Prostate gland (tissue), 2 donors: ENCODE measurements at regions not wholly inside any gene's neighbourhood (a gene's known extent, or its start where the extent isn't known, plus 50 kb on each side); places are given as distances from the start of the nearest gene placed in this dataset.

Source experiments
- DNase-seq: peaks from one replicate; pipeline ENCODE4 v3.0.0-alpha.2; 2019; ENCODE audit warnings: low spot score
- H3K27ac ChIP-seq, 2 donors: fragments of 200-600 bp; sonication (generic); 2 replicates each; pipeline ENCODE4 v1.5.1; 2017 to 2019
- H3K27me3 ChIP-seq: fragments of 200-600 bp; sonication (generic); replicated peaks from 2 replicates; pipeline ENCODE4 v1.5.1; 2019; ENCODE audit not compliant: insufficient read depth
- H3K36me3 ChIP-seq, 2 donors: fragments of 200-600 bp; sonication (generic); 1 replicate in 1 of 2; 2 replicates in 1 of 2; pipeline versions ENCODE4 v1.5.1 to v1.8.1; 2017 to 2019
- H3K4me1 ChIP-seq: fragments of 200-600 bp; sonication (generic); replicated peaks from 2 replicates; pipeline ENCODE4 v1.5.1; 2019
- H3K4me3 ChIP-seq, 2 donors: fragments of 200-600 bp; sonication (generic); 2 replicates each; pipeline ENCODE4 v1.5.1; 2017 to 2019
- H3K9me3 ChIP-seq: fragments of 200-600 bp; sonication (generic); 2 replicates; pipeline ENCODE4 v1.5.1; 2017
- POLR2A ChIP-seq: fragments of 450-650 bp; IDR thresholded peaks from one replicate; pipeline ENCODE4 v1.6.1; 2016; ENCODE audit warnings: antibody characterized with exemption, mild to moderate bottlenecking
- POLR2AphosphoS5 ChIP-seq: sonication (generic); formaldehyde crosslinking; IDR thresholded peaks from one replicate; pipeline ENCODE4 v1.6.1; 2017; ENCODE audit warnings: antibody characterized with exemption
- WGBS: methylation state at CpG from one replicate; pipeline ENCODE4 v1.1.5; 2018; 5-methylcytosine and 5-hydroxymethylcytosine counted together
- intact Hi-C: fragments of 100-400 bp; cut with DNase I; formaldehyde crosslinking; loops from one replicate; pipeline ENCODE4 v1.14.2; 2022
- TF ChIP-seq, protein P1 (sequence below), 4 experiments: fragments of 200-600 bp in 2 of 4; fragments of 450-650 bp in 2 of 4; sonication (generic) in 2 of 4; IDR thresholded peaks; 1 replicate in 3 of 4; 2 replicates in 1 of 4; pipeline ENCODE4 v1.5.1; 2016 to 2019; ENCODE audit warnings: antibody characterized with exemption in 4 of 4, mild to moderate bottlenecking in 2 of 4, moderate library complexity in 2 of 4

- TF ChIP-seq, protein P1, sequence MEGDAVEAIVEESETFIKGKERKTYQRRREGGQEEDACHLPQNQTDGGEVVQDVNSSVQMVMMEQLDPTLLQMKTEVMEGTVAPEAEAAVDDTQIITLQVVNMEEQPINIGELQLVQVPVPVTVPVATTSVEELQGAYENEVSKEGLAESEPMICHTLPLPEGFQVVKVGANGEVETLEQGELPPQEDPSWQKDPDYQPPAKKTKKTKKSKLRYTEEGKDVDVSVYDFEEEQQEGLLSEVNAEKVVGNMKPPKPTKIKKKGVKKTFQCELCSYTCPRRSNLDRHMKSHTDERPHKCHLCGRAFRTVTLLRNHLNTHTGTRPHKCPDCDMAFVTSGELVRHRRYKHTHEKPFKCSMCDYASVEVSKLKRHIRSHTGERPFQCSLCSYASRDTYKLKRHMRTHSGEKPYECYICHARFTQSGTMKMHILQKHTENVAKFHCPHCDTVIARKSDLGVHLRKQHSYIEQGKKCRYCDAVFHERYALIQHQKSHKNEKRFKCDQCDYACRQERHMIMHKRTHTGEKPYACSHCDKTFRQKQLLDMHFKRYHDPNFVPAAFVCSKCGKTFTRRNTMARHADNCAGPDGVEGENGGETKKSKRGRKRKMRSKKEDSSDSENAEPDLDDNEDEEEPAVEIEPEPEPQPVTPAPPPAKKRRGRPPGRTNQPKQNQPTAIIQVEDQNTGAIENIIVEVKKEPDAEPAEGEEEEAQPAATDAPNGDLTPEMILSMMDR (IDR thresholded peaks at IDR 0.05): no peak
- TF ChIP-seq POLR2A: no peak
- TF ChIP-seq POLR2AphosphoS5: no peak
- H3K4me3 ChIP-seq: no peak overlapping the region
Observed at GRCh38 chr10:36636879-36637278, 488.5 kb upstream of the ANKRD30A start.

GRCh38 chr10:36636285-36636839, 489.0 kb upstream of the ANKRD30A start:
- Histone ChIP-seq H3K27me3 (no peaks in the 10 kb centered on the region), H3K9me3 (no peaks in the 10 kb centered on the region), H3K27ac (no peak overlapping the region), H3K4me1 (no peaks in the 10 kb centered on the region), H3K36me3 (no peaks in the 10 kb centered on the region), H3K4me3 (no peak overlapping the region)
- WGBS: 14% methylated on average over 1 of the region's 1 CpG
- DNase-seq: no peak
- intact Hi-C loops: no loop called here
- TF ChIP-seq POLR2A (no peak), POLR2AphosphoS5 (no peak)
- TF ChIP-seq, protein P1 (IDR thresholded peaks at IDR 0.05): no peak

More at GRCh38 chr10:36636879-36637278, 488.5 kb upstream of the ANKRD30A start:
- intact Hi-C loops: no loop called here
- Histone ChIP-seq H3K27me3 (no peaks in the 10 kb centered on the region), H3K9me3 (no peaks in the 10 kb centered on the region), H3K36me3 (no peaks in the 10 kb centered on the region), H3K27ac (no peak overlapping the region), H3K4me1 (no peaks in the 10 kb centered on the region)
- 73% methylated on average over 2 of the region's 2 CpGs for WGBS
- no peak for DNase-seq

DNA sequence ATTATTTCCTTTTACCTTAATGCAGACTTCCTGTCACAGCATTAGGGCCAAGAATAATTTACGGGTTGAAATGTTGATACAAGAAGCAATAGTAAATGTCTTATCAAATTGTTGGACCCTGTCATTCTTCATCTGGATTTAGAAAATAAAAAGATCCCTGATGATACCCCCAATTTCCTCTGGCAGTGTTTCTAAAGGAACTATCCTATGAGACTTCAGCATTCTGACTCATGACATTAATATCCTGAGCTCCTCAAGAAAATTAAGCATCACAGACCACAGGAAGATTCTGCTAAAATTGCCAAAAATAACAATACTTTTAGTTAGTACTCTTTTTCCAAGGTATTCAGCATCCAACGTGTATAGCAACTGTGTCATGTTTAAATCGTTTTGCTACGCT, 490.5 kb upstream of the ANKRD30A start:
- H3K4me3 ChIP-seq: no peak overlapping the region
- no peaks in the 10 kb centered on the region for H3K27me3 ChIP-seq
- 57% methylated on average over 4 of the region's 4 CpGs for WGBS
- no peaks in the 10 kb centered on the region for H3K4me1 ChIP-seq
- TF ChIP-seq POLR2AphosphoS5 (no peak), POLR2A (no peak)
- TF ChIP-seq, protein P1 (IDR thresholded peaks at IDR 0.05): no peak
- intact Hi-C loops: no loop called here
- DNase-seq: no peak
- no peaks in the 10 kb centered on the region for H3K9me3 ChIP-seq
- H3K36me3 ChIP-seq: no peaks in the 10 kb centered on the region
- no peak overlapping the region for H3K27ac ChIP-seq

GRCh38 chr10:36630267-36630666, 495.1 kb upstream of the ANKRD30A start:
- DNase-seq: no peak
- no peaks in the 10 kb centered on the region for H3K27me3 ChIP-seq
- no peaks in the 10 kb centered on the region for H3K36me3 ChIP-seq
- H3K4me1 ChIP-seq: no peaks in the 10 kb centered on the region
- no peak overlapping the region for H3K4me3 ChIP-seq
- intact Hi-C loops: no loop called here
- no peak overlapping the region for H3K27ac ChIP-seq
- 68% methylated on average over 3 of the region's 3 CpGs for WGBS
- no peaks in the 10 kb centered on the region for H3K9me3 ChIP-seq
- TF ChIP-seq, protein P1 (IDR thresholded peaks at IDR 0.05): no peak
- TF ChIP-seq POLR2AphosphoS5: no peak
- no peak for TF ChIP-seq POLR2A

DNA sequence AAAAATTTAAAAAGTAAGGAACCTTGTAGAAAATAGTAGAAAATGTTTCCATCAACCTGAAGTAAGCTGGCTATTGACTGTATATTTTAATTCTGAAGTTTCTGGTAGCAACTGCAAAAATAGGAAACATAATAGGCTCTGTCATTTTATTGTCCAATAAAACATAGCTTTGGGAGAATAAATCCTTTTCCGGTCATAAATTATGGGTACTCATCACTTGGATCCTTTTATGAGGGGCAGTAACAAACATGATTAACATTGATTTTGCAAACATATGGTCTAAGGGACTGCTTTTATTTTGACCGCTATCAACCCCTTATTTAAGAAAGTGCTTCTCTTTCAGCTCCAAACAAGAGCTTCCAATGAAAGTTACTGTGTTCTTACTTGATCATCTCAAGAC, 495.9 kb upstream of the ANKRD30A start:
- Histone ChIP-seq H3K4me1 (no peaks in the 10 kb centered on the region), H3K9me3 (no peaks in the 10 kb centered on the region), H3K27me3 (no peaks in the 10 kb centered on the region), H3K4me3 (no peak overlapping the region), H3K27ac (no peak overlapping the region), H3K36me3 (no peaks in the 10 kb centered on the region)
- WGBS: 16% methylated on average over 2 of the region's 2 CpGs
- TF ChIP-seq POLR2A (no peak), POLR2AphosphoS5 (no peak)
- TF ChIP-seq, protein P1 (IDR thresholded peaks at IDR 0.05): no peak
- intact Hi-C loops: no loop called here
- no peak for DNase-seq
